HG03354 (cell line): ENCODE measurements at regions not wholly inside any gene's neighbourhood (a gene's known extent, or its start where the extent isn't known, plus 50 kb on each side); places are given as distances from the start of the nearest gene placed in this dataset.
A peak's percentile ranks its signal among the peaks of the same experiment; 100 is the strongest.

Source experiments
- ATAC-seq: cut with Tn5 transposase; IDR thresholded peaks from one replicate; pipeline ENCODE4 v1.9.1; 2021; ENCODE audit warnings: mild to moderate bottlenecking; ENCODE audit not compliant: unreplicated experiment, poor library complexity, severe bottlenecking

GRCh38 chr2:183269956-183270355 lies 145.7 kb downstream of the NUP35 start:
- no peak for ATAC-seq

DNA sequence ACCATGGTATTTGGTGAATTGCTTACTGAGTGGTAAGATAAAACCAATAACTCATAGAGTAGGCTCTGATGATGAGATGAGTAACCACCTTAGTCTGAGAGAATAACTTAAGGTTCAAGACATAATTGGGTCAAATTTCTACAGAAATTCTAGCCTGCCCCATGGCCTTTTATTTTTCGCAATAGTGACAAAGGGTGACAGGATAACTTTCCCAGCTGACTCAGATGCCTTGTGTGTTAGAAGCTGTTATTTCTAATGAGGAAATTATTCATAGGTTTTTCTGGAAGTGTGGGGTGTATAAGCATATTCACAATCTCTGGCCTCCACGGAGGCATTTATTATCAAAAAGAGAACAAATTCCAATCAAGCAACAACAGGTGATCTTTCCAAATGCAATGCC lies 159.0 kb downstream of the NUP35 start:
- ATAC-seq, result no peak

DNA sequence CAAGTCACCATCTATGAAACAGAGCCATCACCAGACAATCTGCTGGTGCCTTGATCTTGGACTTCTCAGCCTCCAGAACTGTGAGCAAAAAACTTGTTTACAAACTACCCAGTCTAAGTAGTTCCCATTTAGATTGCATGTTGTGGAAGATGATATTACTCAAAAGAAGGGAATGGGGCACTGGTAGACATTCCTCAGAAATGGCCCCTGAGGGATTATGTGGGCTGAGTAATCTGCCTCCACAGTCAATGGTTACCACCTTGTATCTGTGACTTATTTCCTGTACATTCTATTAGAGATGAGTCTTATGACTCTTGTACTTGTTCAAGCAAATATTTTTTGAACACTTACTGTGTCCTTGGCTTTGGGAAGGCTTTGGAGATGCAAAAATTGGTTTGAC lies 160.4 kb downstream of the NUP35 start:
- no peak for ATAC-seq

- no peak for ATAC-seq
Measured at GRCh38 chr2:183291436-183291835, 167.2 kb downstream of the NUP35 start.

DNA sequence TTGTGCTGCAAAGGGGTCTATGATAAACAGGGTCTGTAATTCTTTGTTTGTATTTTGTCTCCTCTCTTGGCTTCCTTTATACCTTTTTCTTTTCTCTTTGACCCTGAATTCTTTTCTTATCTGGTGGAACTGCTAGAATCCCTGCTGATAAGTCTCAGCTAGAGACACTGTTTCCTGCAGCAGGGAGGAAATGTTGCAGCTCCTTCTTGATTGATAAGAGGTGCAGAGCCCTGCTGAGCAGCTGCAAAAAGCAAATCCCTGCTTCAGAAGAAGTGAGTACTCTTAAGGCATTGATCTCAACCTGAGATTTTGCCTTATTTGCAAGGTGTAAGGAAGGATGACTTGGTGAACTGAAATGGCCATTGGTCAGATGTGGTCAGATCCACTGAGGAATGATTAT lies 167.8 kb downstream of the NUP35 start:
- no peak for ATAC-seq

DNA sequence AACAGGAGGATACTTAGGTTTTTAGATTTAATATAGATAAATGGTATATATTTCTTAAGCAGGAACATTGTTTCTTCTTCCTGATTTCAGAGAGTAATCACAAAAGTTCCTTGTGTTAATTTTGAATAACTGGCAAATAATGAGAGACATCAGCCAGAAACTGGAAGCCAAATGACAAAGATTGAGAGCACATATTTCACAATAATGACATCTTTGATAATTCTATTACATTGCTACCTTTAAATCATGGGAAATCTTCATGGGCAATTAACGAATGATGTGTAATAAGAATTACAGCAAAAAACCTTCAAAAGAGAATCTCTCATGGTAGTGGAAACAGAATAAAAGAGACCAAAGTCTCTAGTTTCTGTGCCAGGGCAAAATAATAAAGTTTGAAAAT lies 215.1 kb downstream of the NUP35 start:
- ATAC-seq, result no peak

GRCh38 chr2:183341057-183341456 lies 216.8 kb downstream of the NUP35 start:
- no peak for ATAC-seq

DNA sequence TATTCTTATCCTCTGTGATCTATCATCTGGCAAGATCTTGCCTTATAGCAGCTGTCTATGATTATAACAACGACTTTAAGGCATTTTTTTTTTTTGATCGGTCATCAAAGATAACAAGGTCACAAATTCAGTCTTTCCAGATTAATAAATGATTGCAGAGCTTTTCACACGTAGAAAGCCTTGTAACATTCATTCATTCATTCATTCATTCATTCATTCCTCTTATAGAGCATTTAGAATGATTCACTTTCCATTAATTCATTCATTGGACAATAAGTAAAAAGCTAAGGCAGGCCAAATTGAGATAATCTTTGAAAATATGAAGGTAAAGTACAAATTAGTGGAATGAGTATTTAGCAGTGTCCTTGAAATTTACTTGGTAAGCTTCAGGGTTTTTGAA lies 223.7 kb downstream of the NUP35 start:
- no peak for ATAC-seq

- peak; percentile 81 for ATAC-seq
Measured at GRCh38 chr2:183348492-183348891, 224.2 kb downstream of the NUP35 start.

GRCh38 chr2:183349091-183349490 lies 224.8 kb downstream of the NUP35 start:
- no peak for ATAC-seq

DNA sequence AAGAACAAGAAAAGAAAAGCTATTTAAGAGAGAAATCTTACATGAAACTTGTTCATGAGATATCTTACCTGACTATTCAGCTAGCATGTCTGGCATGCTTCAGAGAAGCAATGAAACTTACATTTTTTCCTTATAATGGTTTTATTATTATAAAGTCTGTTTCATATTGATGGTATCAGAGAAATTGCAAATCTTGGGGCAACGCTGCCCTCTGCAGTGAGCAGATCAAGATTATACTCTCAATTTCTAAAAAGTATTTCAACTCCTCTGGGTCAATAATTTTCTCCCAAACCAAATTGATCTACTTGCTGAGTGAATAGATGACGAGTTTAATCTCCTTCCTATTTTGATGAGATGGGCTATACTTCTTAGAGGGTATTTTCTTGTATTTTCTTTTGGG lies 235.6 kb downstream of the NUP35 start:
- no peak for ATAC-seq

DNA sequence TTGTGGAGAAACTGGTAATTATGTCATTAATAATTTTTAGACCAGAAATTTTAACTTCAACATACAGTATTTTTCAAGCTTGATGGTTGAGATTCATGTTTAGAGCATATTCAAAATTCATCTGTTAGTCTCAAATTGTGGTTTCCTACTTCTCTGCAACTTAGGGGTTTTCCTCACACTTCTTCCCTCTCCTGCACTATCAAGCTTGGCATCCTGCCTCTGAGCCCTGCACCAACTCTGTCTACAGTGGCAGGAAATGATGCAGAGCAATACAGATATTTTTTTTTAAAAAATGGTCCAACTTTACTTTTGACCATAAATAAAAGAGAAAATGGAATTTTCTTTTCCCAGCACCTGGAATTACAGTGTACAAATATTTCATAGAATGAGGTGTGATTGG lies 247.3 kb downstream of the NUP35 start:
- no peak for ATAC-seq

GRCh38 chr2:183375821-183376220 lies 251.6 kb downstream of the NUP35 start:
- ATAC-seq, result no peak

- ATAC-seq, result no peak
Measured at GRCh38 chr2:183383854-183384253, 259.6 kb downstream of the NUP35 start.

DNA sequence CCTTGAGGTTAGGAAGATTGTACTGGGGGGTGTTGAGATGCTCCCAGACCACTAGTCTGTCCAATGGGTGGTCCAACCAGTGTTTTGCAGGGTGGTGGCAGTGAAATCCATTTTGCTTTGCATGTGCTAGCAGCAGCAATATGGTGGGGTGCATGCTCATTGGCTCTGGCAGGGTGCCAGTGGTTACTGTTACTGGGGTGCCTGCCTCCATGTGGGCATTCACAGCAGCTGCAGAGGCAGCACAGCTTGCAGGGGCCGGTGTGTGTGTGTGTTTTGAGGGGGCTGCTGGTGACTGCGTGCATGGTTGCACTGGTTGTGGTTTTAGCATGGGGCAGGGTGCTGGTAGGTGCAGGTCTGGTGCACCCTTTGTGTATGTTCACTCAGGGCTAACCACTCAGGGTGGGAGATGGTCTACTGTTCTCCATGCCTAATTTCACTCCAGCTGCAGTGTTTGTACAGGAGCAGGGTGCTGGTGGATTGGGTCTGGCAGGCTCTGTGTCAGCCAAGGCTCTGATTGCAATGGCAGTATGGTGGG lies 265.4 kb downstream of the NUP35 start:
- no peak for ATAC-seq

- no peak for ATAC-seq
Measured at GRCh38 chr2:183390109-183390508, 265.9 kb downstream of the NUP35 start.

DNA sequence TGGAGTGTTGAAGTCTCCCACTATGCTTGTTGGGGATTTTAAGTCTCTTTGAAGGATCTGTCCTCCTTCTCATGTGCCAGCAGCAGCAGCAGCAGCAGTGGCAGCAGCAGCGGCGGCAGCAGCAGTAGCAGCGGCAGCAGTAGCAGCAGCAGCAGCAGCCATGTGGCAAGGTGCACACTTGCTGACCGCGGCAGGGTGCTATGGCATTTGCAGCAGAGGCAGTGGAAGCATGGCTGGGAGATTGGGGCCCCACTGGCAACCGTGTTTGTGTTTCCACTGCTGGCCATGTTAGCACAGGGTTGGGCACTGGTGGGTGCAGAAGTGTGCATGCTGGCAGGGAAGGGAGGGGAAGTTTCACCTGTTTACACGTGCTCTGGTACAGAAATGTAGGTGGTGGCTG lies 280.1 kb downstream of the NUP35 start:
- ATAC-seq, result no peak

- ATAC-seq, result no peak
Measured at GRCh38 chr2:183408562-183408961, 284.3 kb downstream of the NUP35 start.

DNA sequence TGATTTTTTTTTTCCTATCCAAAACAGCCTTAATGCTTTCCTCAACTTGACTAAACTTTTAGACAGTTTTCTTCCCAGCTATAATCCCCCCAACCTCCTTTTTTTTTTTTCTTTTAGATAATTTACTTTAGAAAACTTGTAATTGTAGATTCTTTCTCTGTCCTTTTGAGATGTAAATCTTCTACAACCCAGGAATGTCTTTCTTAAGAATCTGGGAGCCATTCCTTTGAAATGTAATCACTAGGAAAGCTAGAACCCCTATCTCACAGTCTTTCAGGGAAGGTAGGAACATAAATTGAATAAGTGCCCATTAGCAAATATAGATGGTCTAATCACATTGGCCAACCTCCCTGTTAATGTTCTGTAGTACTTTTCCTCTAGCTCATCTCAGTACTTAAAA lies 285.4 kb downstream of the NUP35 start:
- ATAC-seq, result no peak

DNA sequence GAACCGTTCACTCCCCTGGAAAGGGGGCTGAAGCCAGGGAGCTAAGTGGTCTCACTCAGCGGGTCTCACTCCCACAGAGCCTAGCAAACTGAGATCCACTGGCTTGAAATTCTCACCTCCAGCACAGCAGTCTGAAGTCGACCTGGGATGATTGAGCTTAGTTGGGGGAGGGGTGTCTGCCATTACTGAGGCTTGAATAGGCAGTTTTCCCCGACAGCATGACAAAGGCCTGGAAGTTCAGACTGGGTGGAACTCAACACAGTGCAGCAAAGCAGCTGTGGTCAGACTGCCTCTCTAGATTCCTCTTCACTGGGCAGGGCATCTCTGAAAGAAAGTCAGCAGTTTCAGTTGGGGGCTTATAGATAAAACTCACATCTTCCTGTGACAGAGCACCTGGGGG lies 292.5 kb downstream of the NUP35 start:
- ATAC-seq, result no peak

DNA sequence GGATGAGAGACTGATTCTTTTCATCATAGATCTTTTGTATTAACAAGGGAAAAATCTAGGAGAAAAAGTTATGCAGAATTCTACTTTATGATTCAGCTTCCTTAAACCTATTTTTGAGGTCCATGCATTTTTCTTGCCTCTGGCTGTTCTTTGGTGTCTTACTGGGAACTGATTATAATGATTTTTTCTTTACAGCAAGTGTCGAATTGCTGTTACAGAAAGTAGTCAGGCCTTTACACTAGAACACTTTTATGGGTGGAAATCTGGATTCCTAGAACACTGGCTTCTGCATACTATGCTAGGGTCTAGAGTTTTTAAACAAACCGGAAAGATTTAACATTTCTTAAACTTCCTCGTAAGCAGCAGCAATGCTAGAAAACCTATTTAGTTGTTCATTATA lies 302.6 kb downstream of the NUP35 start:
- no peak for ATAC-seq

DNA sequence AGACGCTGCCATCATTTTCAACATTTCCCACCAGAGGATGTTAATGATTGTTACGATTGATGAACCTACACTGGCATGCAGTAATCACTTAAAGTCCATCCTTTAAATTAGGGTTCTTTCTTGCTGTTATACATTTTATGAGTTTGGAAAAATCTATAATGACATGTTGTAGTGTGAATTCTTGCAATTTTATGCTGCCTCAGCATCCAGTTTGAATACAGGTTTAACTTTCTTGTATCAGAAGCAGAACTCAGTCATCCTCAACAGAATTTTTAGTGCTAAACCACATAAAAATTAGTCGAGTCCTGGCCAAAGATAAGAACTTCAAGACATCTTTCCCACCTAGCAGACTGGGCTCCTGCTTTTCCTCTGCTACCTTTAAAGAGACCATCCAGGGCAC lies 303.3 kb downstream of the NUP35 start:
- no peak for ATAC-seq

DNA sequence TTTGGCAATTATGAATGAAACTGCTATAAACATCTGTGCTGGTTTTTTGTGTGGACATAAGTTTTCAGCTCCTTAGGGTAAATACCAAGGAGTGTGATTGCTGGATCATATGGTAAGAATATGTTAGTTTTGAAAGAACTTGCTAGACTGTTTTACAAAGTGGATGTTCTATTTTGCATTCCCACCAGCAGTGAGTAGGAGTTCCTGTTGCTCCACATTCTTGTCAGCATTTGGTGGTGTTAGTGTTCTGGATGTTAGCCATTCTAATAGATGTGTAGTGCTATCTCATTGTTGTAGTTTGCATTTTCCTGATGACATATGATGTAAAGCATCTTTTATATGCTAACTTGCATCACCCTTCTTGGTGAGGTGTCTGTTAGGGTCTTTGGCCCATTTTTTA lies 304.6 kb downstream of the NUP35 start:
- ATAC-seq, result no peak
